ENCODE measurements at regions not wholly inside any gene's neighbourhood (a gene's known extent, or its start where the extent isn't known, plus 50 kb on each side); places are given as distances from the start of the nearest gene placed in this dataset.

DNA sequence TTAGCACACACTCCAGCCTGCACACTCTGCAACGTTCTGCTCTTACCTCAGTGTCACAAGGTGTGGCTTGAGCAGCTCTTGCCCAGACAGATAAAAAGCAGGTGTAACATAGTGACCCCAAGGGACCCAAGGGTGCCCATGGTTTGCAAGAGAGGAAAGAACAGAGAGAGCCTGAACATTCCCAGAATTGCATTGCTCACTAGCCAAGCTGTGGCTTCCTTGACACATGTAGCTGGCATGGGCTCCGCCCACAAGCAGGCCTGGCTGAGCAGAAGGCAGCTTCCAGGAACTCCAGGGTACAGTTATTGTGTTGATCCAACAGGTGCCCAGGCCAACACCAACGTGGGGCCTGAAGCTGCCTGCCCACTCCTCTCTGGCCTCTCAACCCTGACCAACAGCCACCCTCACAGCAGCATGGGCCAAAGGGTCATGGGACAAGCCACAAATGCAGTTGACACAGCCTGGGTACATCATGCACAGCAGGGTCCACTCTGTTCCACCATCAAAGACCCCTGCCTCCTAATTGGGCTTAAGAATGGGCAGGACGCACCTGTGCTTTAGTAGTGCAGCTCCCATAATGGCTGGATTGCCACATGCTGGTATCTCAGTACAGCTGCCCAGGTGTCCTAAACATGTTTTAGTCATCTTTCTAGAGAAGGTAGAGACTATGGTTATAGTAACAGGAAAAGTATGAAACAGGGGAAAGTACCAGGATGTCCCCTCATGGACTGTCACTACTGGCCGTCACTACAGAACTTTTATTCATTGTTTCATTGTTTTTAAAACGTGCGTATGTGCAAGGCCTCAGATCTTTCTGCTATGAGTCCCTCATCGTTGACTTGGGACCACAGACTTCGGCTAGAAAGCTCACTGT, 73.7 kb upstream of the ACSL1 start (continued):
- TF ChIP-seq, protein P1, sequence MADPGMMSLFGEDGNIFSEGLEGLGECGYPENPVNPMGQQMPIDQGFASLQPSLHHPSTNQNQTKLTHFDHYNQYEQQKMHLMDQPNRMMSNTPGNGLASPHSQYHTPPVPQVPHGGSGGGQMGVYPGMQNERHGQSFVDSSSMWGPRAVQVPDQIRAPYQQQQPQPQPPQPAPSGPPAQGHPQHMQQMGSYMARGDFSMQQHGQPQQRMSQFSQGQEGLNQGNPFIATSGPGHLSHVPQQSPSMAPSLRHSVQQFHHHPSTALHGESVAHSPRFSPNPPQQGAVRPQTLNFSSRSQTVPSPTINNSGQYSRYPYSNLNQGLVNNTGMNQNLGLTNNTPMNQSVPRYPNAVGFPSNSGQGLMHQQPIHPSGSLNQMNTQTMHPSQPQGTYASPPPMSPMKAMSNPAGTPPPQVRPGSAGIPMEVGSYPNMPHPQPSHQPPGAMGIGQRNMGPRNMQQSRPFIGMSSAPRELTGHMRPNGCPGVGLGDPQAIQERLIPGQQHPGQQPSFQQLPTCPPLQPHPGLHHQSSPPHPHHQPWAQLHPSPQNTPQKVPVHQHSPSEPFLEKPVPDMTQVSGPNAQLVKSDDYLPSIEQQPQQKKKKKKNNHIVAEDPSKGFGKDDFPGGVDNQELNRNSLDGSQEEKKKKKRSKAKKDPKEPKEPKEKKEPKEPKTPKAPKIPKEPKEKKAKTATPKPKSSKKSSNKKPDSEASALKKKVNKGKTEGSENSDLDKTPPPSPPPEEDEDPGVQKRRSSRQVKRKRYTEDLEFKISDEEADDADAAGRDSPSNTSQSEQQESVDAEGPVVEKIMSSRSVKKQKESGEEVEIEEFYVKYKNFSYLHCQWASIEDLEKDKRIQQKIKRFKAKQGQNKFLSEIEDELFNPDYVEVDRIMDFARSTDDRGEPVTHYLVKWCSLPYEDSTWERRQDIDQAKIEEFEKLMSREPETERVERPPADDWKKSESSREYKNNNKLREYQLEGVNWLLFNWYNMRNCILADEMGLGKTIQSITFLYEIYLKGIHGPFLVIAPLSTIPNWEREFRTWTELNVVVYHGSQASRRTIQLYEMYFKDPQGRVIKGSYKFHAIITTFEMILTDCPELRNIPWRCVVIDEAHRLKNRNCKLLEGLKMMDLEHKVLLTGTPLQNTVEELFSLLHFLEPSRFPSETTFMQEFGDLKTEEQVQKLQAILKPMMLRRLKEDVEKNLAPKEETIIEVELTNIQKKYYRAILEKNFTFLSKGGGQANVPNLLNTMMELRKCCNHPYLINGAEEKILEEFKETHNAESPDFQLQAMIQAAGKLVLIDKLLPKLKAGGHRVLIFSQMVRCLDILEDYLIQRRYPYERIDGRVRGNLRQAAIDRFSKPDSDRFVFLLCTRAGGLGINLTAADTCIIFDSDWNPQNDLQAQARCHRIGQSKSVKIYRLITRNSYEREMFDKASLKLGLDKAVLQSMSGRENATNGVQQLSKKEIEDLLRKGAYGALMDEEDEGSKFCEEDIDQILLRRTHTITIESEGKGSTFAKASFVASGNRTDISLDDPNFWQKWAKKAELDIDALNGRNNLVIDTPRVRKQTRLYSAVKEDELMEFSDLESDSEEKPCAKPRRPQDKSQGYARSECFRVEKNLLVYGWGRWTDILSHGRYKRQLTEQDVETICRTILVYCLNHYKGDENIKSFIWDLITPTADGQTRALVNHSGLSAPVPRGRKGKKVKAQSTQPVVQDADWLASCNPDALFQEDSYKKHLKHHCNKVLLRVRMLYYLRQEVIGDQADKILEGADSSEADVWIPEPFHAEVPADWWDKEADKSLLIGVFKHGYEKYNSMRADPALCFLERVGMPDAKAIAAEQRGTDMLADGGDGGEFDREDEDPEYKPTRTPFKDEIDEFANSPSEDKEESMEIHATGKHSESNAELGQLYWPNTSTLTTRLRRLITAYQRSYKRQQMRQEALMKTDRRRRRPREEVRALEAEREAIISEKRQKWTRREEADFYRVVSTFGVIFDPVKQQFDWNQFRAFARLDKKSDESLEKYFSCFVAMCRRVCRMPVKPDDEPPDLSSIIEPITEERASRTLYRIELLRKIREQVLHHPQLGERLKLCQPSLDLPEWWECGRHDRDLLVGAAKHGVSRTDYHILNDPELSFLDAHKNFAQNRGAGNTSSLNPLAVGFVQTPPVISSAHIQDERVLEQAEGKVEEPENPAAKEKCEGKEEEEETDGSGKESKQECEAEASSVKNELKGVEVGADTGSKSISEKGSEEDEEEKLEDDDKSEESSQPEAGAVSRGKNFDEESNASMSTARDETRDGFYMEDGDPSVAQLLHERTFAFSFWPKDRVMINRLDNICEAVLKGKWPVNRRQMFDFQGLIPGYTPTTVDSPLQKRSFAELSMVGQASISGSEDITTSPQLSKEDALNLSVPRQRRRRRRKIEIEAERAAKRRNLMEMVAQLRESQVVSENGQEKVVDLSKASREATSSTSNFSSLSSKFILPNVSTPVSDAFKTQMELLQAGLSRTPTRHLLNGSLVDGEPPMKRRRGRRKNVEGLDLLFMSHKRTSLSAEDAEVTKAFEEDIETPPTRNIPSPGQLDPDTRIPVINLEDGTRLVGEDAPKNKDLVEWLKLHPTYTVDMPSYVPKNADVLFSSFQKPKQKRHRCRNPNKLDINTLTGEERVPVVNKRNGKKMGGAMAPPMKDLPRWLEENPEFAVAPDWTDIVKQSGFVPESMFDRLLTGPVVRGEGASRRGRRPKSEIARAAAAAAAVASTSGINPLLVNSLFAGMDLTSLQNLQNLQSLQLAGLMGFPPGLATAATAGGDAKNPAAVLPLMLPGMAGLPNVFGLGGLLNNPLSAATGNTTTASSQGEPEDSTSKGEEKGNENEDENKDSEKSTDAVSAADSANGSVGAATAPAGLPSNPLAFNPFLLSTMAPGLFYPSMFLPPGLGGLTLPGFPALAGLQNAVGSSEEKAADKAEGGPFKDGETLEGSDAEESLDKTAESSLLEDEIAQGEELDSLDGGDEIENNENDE (IDR thresholded peaks at IDR 0.05; ENCODE audit: insufficient replicate concordance, low read length), result no peak

Measured in H1 (cell line).